ENCODE measurements at regions not wholly inside any gene's neighbourhood (a gene's known extent, or its start where the extent isn't known, plus 50 kb on each side); places are given as distances from the start of the nearest gene placed in this dataset.
"Not testable (repeated sequence)": the region's sequence is repeated elsewhere in the genome, so short reads cannot be mapped to it uniquely, and the experiment has no call there.

- 80% methylated on average over 14 of the region's 14 CpGs for WGBS
- no peak overlapping the region for H3K27ac ChIP-seq (replicated peaks in 1 of 4)
- H3K27me3 ChIP-seq = peaks cover 0 to 20% (median 0%) of the 10 kb centered on the region in 4 donors
- intact Hi-C loops (cut with DNase I) = no loop called here
- no peak for DNase-seq (ENCODE audit: extremely low spot score)
- peaks cover 0 to 9% (median 2%) of the 10 kb centered on the region in 4 donors for H3K9me3 ChIP-seq
- H3K4me3 ChIP-seq = no peak overlapping the region
- TF ChIP-seq EP300 (IDR thresholded peaks at IDR 0.05) (no peak), POLR2A (IDR thresholded peaks at IDR 0.05; ENCODE audit: low read depth) (no peak), CTCF (IDR thresholded peaks at IDR 0.05) (no peak), POLR2AphosphoS5 (IDR thresholded peaks at IDR 0.05) (no peak)
- H3K4me1 ChIP-seq = no peaks in the 10 kb centered on the region
- H3K36me3 ChIP-seq = no peaks in the 10 kb centered on the region
Measured at GRCh38 chr15:20272422-20273184, 269.0 kb downstream of the GOLGA6L6 start.

GRCh38 chr15:20271647-20272046, 270.0 kb downstream of the GOLGA6L6 start:
- WGBS = 65% methylated on average over 5 of the region's 5 CpGs
- Histone ChIP-seq H3K4me1 (peaks cover 0 to 5% (median 0%) of the 10 kb centered on the region in 4 donors), H3K9me3 (peaks cover 0 to 5% (median 2%) of the 10 kb centered on the region in 4 donors), H3K27me3 (peaks cover 0 to 16% (median 0%) of the 10 kb centered on the region in 4 donors), H3K36me3 (no peaks in the 10 kb centered on the region), H3K27ac (replicated peaks in 1 of 4) (no peak overlapping the region), H3K4me3 (no peak overlapping the region)
- TF ChIP-seq EP300 (IDR thresholded peaks at IDR 0.05) (no peak), CTCF (IDR thresholded peaks at IDR 0.05) (no peak), POLR2A (IDR thresholded peaks at IDR 0.05; ENCODE audit: low read depth) (no peak), POLR2AphosphoS5 (IDR thresholded peaks at IDR 0.05) (no peak)
- DNase-seq (ENCODE audit: extremely low spot score) = no peak
- intact Hi-C loops (cut with DNase I) = no loop called here

- H3K9me3 ChIP-seq; H3K27ac ChIP-seq (replicated peaks in 1 of 4); H3K4me3 ChIP-seq; DNase-seq (ENCODE audit: extremely low spot score); intact Hi-C loops (cut with DNase I); H3K36me3 ChIP-seq; H3K4me1 ChIP-seq: not testable (repeated sequence)
- H3K27me3 ChIP-seq = peaks cover 0 to 12% (median 0%) of the 10 kb centered on the region in 4 donors
- WGBS = 88% methylated on average over 5 of the region's 5 CpGs
Measured at GRCh38 chr15:20269956-20270355, 271.6 kb downstream of the GOLGA6L6 start.

- DNase-seq (ENCODE audit: extremely low spot score); H3K27ac ChIP-seq (replicated peaks in 1 of 4); H3K9me3 ChIP-seq; H3K4me1 ChIP-seq; H3K4me3 ChIP-seq; H3K36me3 ChIP-seq; intact Hi-C loops (cut with DNase I): not testable (repeated sequence)
- WGBS = 86% methylated on average over 6 of the region's 6 CpGs
- H3K27me3 ChIP-seq = peaks cover 0 to 17% (median 0%) of the 10 kb centered on the region in 4 donors
Measured at GRCh38 chr15:20267996-20268395, 273.6 kb downstream of the GOLGA6L6 start.

- intact Hi-C loops (cut with DNase I); H3K4me3 ChIP-seq; H3K27ac ChIP-seq (replicated peaks in 1 of 4); H3K27me3 ChIP-seq; H3K9me3 ChIP-seq; DNase-seq (ENCODE audit: extremely low spot score); H3K36me3 ChIP-seq; H3K4me1 ChIP-seq: not testable (repeated sequence)
- 68% methylated on average over 6 of the region's 6 CpGs for WGBS
Measured at GRCh38 chr15:20267051-20267730, 274.4 kb downstream of the GOLGA6L6 start.

- H3K27ac ChIP-seq (replicated peaks in 1 of 4); intact Hi-C loops (cut with DNase I); H3K36me3 ChIP-seq; H3K4me1 ChIP-seq; H3K4me3 ChIP-seq; H3K27me3 ChIP-seq; H3K9me3 ChIP-seq; DNase-seq (ENCODE audit: extremely low spot score): not testable (repeated sequence)
- WGBS = 81% methylated on average over 1 of the region's 1 CpG
Measured at GRCh38 chr15:20265710-20266109, 275.9 kb downstream of the GOLGA6L6 start.

GRCh38 chr15:20261321-20262280, 280.0 kb downstream of the GOLGA6L6 start:
- H3K9me3 ChIP-seq; intact Hi-C loops (cut with DNase I); H3K4me3 ChIP-seq; H3K27me3 ChIP-seq; H3K27ac ChIP-seq (replicated peaks in 1 of 4); DNase-seq (ENCODE audit: extremely low spot score); H3K4me1 ChIP-seq; H3K36me3 ChIP-seq: not testable (repeated sequence)
- WGBS = 77% methylated on average over 16 of the region's 16 CpGs

GRCh38 chr15:20260650-20261049, 280.9 kb downstream of the GOLGA6L6 start:
- DNase-seq (ENCODE audit: extremely low spot score); H3K4me3 ChIP-seq; H3K4me1 ChIP-seq; H3K27me3 ChIP-seq; H3K9me3 ChIP-seq; H3K36me3 ChIP-seq; intact Hi-C loops (cut with DNase I); H3K27ac ChIP-seq (replicated peaks in 1 of 4): not testable (repeated sequence)
- WGBS = 70% methylated on average over 7 of the region's 7 CpGs

- H3K9me3 ChIP-seq; DNase-seq (ENCODE audit: extremely low spot score); H3K27me3 ChIP-seq; intact Hi-C loops (cut with DNase I); H3K27ac ChIP-seq (replicated peaks in 1 of 4); H3K36me3 ChIP-seq; H3K4me1 ChIP-seq; H3K4me3 ChIP-seq: not testable (repeated sequence)
- WGBS = 78% methylated on average over 9 of the region's 9 CpGs
Measured at GRCh38 chr15:20259559-20260190, 281.9 kb downstream of the GOLGA6L6 start.
